ENCODE measurements at regions not wholly inside any gene's neighbourhood (a gene's known extent, or its start where the extent isn't known, plus 50 kb on each side); places are given as distances from the start of the nearest gene placed in this dataset.
A peak's percentile ranks its signal among the peaks of the same experiment; 100 is the strongest.

DNA sequence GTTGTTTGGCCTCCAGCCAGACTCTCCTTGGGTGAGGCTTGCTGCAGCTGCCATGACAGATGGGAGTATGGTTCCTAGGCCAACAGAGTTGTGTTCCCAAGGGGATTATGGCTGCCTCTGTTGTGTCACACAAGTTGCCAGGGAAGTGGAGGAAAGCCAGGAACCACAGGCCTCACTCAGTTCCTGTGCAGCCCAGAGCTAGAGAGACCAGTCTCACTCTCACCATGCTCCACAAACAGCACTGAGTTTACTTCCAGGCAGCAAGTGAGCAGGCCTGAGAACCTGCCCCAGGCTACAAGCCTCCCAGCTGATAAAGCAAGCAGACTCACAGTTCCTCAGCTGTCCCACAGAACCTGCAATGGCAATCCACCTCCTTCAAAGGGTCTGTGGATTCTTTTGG, 273.6 kb upstream of the TAS2R1 start:
- DNase-seq, result peak; percentile 88

DNA sequence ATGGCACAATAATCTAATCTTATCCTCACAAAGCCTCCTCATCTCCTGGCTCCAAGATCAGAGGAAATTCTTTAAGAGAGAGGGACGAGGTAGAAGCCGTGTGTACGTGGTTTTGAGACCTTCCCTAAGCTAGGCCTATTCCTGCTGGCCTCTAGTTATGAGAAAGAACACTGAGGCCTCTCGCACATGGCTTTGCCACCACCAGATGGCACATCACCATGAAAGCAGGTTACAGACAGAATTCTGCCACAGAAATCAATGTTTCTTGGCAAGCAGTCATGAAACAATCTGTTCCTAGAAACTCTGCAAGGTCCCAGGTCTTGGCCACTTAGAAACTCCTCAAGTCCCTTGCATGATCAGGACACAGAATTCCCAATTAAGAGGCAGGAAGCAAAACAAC, 268.2 kb upstream of the TAS2R1 start:
- DNase-seq, result no peak

DNA sequence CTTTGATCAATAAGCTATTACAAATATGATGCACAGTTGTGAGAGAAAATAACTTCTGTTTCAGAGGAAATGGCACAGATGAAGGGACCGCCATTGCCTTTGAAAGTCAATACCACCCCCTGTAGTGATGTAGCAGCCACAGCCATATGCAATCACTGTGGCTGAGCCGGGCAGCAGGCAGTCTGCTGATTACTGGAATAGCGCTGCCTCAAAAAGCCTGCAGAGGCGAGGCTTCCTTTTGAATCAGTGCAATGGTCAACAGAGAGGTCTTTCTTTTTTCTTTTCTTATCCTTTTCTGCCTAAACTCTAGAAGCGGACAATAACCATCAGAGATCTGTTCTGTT, 265.1 kb upstream of the TAS2R1 start:
- no peak for DNase-seq

DNA sequence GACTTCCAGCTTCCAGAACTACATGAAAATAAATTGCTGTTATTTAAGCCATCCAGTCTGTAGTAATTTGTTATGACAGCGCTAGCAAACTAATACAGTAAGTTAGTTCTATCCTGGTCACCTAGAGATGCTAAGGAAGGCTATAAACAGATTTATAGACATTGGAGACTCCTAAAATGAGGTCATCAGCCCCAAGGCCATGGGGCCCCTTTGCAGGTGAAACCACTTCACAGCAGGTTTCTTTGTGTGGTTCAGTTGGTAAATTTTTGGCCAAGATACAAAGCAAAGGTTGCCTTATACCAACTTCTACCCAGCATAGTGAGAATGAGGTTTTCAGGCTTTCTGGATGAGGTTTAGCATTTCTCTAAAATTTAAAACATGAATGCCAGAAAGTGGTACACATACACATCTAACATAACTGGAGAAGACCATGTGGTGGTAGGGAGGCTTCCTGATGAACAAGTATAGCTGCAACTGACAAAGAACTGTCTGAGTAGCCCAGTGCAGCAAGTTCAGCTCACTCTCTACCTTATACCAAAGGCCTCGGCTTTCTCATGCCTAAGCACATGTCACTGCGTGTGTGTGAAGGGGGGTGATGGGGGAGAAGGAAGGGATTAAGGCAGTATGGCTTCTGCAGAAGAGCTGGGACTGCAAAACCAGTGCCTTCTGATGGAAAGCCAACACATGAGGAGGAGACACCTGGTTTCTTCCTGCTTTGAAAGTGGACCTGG, 264.6 kb upstream of the TAS2R1 start:
- no peak for DNase-seq

DNA sequence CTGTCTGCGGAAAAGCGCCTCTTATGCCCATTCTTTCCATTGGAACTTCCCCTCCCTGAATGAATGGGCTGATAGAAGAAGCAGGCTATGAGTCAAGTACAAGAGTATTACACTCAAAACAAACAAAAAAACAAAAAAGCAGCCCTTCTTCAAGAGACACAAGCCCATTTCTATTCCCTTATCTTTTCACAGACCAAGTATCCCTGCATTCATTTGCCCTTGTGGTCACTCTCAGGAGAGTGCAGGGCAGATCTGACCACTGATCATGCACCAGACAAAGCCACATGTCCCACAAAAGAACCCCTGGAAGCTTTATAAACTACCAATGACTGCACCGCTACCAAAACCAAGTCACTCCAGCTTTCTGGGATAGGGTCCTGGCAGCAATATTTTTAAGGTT, 262.5 kb upstream of the TAS2R1 start:
- DNase-seq, result no peak

DNA sequence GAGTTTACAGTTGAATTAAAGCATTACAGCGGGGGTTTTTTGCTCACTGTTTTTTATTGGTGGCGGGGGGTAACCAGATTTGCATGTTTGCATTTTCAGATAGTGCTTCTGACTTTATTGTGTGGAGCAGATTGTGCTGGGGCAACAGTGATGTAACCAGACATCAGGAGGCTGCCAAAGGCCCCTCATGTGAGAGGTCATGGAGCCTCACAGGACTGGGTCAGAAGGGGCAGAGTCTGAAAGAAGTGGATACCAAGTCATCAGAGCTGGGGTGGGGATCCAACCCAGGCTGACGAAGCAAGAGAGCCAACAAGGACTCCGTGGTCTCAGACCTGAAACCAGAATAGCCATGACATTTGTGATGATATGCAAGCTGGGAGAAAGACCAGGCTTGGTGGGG, 259.4 kb upstream of the TAS2R1 start:
- no peak for DNase-seq

DNA sequence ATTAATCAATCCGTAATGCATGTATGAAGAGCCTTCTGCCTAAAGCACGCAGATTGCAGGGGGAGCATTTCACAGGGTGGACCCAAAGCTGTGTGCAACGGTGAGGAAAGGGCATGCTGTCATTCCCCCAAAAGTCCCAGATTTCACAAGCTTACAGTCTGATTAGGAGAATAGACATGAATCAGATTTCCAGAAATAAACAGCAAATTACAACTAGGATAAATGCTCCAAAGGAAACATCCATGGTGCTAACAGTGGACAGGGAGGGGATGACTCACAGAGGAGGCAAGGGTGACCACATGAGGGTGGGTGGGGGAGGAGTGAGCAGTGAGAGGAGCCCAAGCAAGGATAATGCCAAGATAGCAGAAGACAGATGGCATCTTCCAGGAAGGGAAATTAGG, 258.4 kb upstream of the TAS2R1 start:
- no peak for DNase-seq

DNA sequence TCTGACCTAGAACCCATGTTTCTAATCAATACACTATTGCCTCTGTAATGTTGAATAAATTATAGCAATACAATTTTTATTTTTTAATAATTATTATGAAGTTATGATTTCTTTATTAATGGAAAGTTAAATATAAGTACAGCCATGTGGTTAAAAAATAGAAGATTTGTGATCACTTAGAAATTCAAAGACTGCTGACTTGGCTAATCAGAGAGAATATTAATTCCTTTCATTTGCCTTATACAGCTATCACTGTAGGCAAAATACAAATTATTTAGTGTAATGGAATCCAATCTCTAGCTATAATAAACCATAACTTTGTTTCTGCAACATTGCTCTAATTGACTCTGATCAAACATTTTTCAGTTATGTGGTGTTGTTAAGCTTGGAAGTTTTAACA, 255.0 kb upstream of the TAS2R1 start:
- DNase-seq, result no peak

DNA sequence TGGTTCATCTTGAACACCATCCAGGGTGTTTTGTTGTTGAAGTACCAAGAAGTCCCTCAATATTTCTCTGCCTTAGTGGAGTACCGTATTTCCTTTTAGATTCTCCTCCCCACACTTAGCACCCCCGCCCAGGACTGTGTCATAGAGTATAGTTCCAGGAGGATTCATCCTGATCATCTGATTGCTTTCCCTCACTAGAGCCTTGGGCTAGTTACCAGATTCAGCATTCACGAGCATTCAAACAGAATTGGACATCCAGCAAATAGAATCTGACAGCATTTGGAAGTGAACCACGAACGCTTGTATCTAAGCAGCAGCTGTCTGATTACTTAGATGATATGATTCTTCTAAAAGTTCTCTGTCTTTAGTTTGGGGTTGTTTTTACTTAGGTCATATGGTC, 248.1 kb upstream of the TAS2R1 start:
- DNase-seq, result no peak

DNA sequence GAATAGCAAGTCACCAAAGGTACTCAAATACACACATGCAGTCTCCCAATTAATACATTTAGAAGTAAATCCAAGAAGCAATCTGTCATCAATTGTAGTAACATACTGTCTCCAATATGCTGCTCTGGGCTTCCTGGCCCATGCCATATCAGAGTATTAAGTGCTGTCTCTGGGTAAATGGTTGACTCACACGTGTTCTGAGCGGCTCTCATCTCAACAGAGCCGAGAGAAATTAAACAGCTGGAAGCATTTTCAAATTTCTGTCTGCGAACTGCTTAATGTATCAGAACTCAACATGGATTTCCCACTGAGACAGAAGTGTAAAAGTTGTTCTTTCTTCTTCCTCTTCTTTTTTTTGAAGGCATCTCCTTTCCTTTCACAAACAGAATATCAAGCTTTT, 247.3 kb upstream of the TAS2R1 start:
- no peak for DNase-seq

DNA sequence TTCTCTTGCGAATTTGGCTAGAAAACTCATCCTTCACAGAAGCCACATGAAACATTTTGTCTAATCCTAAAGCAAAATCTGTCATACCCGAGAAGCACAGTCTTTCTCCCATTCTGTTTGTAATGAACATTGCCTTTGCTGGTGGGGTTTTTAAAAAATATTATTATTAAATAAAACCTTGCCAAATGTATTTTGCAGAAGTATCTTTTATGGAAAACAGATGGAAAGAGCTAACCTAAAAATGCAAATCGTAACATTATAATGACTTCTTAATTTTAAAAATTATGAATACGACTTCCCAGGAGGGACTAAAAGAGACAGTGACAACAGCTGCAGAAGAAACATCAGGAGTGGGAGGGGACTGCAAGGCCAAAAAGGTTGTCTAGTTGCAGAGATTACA, 246.3 kb upstream of the TAS2R1 start:
- DNase-seq, result no peak

DNA sequence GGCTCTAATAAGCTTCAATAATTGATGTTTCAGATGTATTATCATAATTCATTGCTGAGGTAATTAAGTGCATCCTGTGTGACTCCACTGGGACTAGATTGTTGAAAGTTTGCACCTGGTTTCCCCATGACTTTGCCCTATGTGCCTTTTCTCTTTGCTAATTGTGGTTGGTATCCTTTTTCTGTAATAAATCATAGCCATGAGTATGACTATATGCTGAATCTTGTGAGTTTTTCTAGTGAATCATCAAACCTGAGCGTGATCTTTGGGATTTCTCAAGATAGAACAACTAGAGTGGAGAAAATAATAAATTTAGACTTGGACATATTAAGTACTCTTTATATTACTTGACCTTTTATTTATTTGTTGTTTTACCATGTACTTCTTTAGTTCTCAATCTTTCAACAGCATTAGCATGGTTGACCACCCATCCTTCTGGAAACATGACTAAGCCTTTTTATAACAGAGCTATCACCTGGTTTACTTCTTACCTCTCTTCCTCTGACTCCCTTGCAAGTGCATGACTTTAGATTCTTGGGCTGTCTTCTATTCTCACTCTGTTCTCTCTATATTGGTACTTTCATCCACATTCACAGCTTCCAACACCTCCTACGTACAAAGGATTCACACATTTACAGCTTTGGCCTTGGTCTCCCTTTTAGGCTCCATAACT, 239.6 kb upstream of the TAS2R1 start:
- DNase-seq, result no peak

DNA sequence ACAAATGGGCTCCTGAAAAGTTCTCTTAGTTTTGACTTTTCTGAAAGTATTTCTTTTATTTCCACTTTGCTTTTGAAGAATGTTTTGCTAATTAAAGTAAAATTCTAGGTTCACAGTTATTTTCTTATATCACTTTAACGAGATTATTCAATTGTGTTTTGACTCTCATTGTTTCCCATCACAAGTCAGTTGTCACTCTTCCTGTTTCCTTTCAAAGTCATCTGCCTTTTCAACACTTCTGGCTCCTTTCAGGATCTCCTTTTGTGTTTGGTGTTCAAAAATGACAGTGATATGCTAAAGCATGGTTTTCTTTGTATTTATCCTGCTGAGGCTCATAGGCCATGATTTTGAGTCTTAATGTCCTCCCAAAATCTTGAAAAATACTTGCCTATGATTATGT, 235.4 kb upstream of the TAS2R1 start:
- DNase-seq, result no peak

DNA sequence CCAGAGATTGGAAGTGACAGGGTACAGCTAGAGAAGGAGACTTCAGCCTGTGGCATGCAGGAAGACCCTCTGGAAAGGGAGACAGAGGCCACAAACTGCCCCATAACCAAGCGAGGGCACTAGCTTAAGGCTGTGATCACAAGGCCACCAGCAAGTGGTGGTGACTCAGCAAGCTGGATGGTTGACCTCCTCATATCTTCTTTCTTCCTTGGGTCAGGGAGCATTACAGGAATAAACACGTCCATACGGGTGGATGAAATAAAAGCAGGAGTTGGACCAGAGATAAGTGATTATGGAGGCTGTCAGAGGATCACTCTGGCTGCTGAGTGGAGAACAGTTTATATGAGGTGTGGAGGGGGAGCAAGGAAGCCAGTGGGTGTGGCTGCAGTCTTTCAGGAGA, 234.6 kb upstream of the TAS2R1 start:
- DNase-seq, result no peak

DNA sequence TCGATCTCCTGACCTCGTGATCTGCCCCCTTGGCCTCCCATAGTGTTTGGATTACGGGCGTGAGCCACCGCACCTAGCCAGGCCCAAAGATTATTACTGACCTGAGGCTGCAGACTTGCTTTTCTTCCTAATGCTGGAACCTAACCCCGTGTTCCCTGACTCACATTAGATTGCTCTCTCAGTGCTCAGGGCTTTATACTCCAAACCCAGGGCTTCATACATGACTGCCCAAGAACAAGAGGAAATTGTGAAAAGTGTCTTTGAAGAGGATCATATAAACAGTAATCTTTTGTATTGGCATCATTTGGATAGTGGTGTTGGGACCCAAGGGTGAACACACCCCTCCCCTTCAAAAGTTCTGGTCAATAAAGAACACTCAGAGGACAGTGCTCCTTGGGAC, 233.3 kb upstream of the TAS2R1 start:
- DNase-seq, result no peak

DNA sequence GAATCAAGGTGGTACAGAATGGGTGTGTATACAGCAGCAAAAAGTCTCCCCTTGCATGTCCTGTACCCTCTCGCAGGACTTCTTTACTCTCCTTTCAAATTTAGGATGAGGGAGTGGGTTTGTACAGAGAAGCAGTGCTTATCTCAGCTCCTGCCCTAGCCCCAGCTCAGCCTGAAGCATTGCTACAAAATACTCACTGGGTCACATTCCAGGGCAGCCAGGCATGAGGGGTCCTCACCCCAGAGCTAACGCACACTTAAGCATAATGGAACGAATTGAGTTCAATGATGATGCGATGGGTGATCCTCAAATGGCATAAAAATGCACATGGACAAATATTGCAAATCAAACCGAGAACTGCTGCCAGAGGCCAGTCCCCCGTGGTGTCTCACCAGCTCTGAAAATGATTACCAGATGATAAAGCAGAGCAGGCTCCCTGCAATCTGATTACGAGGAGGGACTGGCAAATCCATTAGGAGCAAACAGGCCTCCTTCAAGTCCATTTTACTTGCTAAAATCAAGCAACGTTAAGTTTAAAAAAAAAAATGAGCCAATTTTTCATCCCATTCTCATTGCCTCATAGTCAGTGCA, 231.6 kb upstream of the TAS2R1 start:
- no peak for DNase-seq

DNA sequence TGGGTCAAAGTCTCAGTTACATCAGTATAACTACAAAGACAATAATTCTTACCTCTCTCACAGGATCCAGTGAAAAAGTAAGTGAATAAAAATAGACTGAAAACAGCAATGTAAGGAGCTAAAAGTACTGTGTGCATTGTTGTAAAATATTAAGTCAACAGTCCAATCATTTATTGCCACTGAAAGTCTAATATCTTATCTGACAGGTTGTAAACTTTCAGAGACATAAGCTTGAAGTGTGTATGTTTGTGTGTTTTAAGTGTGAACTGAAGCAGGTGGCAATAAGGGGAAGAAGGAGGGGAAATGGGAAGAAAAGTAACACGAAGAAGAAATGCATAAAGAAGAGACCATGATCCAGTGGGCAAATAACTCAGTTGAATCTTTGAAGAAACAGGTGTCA, 229.7 kb upstream of the TAS2R1 start:
- no peak for DNase-seq

DNA sequence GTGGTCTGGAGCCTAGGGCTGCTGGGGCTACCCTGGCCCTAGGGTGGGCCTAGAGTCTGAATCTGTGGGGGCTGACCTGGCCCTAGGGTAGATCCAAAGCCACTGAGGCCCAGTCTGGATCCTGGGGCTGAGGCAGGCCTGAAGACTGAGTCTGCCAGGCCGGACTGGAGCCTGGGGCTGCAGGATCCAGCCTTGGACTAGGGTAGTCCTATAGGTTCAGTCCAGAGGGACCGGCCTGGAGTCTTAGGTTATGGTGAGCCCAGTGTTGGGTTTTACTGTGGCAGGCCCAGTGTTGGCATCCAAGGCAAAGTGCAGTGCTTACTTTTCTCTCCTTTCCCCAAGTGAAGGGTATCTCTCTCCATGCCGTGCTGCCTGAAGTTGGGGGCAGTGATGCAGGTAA, 227.9 kb upstream of the TAS2R1 start:
- no peak for DNase-seq

DNA sequence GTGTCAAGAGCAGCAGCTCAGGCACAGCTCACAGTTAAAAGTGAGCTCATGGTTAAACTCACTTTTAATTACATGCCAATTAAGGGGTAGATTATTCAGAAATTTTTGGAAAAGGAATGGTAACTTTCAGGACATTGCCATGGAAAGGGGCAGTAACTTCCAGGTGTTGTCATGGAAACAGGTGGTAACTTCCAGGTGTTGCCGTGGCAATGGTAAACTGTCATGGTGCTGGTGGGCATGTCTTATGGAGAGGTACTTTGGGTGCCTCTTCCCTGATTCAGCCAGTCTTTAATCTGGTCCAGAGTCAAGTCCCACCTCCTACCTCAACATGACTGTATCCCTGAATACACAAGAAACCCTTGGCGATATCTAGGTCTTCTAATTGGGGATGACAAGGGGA, 223.2 kb upstream of the TAS2R1 start:
- no peak for DNase-seq

DNA sequence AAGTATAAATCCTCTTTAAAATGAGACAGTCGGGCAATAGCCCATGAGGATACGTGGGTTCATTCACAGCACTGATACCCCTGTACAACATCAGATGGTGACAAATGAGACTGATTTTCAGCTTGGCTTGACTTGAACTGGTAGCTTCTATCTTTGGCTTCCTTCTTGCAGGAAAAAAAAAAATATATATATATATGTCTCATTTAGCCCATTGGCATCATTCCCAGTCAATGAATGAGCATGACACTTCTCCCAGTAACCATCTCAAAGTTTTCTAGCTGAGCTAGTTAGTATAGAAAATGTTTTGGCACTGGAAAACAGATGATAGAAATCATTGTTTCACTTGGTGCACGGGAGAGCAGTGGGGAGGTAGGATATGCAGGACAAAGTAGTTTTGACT, 222.5 kb upstream of the TAS2R1 start:
- DNase-seq, result no peak

DNA sequence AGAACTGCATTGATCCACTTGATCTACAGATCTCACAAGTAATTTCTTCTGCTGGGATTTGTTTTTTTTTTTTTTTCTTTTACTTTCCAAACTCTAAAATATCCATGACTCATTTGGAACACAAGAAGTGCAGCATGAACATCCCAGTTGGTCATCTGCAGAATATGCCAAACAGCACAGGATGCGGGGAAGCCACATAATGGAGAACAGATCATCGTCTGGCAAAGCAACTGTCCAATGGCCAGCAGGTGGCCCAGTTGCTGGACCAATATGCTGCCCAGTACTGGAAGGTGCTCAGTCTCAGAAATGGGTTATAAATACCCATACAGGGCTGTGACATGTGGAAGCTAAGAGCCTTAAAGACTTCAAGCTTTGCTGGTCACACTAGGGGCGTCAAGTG, 221.3 kb upstream of the TAS2R1 start:
- DNase-seq, result no peak

DNA sequence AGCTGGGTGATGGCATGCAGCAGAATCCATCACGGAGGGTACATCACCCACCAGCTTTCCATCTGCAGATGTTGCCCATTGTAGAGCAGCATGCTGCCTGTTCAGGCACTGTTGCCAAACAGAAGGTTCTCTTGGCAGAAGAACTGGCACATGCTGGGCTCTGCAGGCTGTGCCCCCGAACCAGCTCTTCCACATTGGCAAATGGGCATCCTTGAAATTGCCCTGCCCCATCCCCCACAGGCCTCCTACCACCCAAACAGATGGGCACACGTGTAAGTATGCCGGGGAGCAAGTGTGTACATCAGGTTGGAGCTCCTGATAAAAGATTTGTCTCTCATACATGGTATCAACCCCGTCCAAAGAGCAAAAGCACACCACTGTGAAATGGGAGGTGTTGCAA, 220.3 kb upstream of the TAS2R1 start:
- no peak for DNase-seq

DNA sequence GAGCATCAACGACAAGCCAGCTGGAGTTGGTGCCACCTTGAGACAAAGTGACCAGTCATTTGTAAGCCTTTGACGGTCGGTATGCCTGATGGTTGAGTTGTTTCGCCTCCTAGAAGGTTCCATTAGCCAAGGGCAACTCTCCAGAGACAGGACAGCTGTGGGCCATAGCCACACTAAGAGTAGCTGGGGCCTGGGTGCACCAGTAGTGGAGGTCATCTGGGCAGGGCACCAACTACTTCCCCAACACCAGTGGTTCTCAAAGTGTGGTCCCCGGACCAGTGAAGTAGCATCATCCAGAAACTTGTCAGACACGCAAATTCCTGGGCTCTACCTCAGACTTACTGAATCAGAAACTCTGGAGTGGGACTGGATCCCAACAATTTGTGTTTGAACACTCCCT, 217.5 kb upstream of the TAS2R1 start:
- no peak for DNase-seq

DNA sequence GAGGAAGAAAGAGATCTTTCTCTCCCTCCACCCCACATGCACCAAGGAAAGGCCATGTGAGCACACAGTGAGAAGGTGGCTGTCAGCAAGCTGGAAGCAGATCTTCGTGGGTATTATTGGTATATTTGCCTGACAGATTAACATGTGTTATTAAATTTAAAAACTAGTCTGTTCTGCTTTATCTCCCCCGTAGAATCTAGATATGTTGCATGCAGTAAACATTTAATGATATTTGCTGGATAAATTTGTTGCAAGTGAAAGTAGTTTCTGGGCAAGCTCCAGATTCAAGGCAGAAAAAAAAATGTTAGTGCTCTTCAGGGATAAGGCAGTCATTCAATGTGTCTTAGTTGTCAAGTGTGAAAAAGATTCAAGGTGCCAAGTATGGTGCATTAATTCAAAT, 215.0 kb upstream of the TAS2R1 start:
- no peak for DNase-seq

Data from DMS79 treated with DMSO at 0.1 percent for 48 hours (cell line).